ENCODE measurements at regions not wholly inside any gene's neighbourhood (a gene's known extent, or its start where the extent isn't known, plus 50 kb on each side); places are given as distances from the start of the nearest gene placed in this dataset.

GRCh38 chr10:104576611-104577010 lies 64.5 kb upstream of the SORCS3 start:
- no peak for DNase-seq (ENCODE audit: low spot score)

- no peak for DNase-seq (ENCODE audit: low spot score)
These were observed 63.9 kb upstream of the SORCS3 start for GRCh38 chr10:104577163-104577562.

DNA sequence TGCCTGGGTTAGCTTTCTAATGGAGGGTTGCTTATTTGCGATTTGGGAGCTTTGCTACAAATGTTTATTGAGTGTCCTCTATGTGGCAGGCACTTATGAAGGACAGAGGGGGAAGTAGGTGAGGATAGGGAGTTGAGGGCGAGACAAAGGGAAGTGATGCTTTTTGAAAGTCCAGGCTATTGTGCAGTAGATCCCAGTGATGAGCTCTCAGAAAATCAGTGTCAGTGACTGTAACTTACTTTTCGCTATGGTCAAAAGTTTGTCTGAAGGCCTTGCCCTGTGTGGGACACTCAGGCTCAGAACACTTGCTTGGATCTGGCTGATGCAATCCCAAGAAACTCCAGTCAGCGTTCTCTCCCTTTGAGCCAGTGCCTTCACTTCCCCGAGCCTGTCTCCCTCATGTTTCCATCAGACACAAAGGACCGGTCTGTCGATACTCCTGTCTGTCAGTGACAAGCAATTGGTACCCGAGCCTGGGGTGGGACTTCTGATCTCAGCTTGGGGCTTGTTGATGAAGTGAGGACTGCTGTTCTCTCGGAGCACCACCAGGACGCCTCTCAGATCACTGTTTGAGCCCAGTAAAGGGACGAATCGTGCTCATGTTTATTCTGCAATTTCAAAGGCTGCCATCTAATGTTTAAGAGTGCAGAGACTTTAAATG lies 63.1 kb upstream of the SORCS3 start:
- no peak for DNase-seq (ENCODE audit: low spot score)

DNA sequence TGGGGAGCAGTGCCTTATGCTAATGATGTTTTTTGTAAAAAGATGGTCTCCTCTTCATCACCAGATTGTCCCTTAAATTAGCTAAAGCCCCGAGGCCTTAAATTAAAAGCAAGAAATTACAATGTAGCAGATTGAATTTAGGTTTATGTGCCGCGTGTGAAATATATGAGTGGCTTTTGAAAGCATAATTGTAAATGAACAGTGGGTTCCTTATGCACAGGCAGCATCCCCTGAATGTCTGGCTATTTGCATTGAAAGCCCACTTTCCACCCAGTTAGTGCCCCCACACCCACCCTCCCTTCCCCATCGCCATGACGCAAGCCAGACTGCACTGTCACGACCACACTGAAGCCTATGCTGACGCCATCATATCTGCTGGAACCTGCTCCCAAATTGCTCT lies 62.4 kb upstream of the SORCS3 start:
- DNase-seq (ENCODE audit: low spot score): no peak

GRCh38 chr10:104579136-104579535 lies 62.0 kb upstream of the SORCS3 start:
- DNase-seq (ENCODE audit: low spot score): no peak

- DNase-seq (ENCODE audit: low spot score): no peak
These were observed 60.8 kb upstream of the SORCS3 start for GRCh38 chr10:104580321-104580720.

GRCh38 chr10:104580774-104581675 lies 60.1 kb upstream of the SORCS3 start:
- peak; percentile 72 for DNase-seq (ENCODE audit: low spot score)

- DNase-seq (ENCODE audit: low spot score): no peak
These were observed 59.0 kb upstream of the SORCS3 start for GRCh38 chr10:104581884-104582601.

GRCh38 chr10:104582602-104582951 lies 58.5 kb upstream of the SORCS3 start:
- DNase-seq (ENCODE audit: low spot score): no peak

DNA sequence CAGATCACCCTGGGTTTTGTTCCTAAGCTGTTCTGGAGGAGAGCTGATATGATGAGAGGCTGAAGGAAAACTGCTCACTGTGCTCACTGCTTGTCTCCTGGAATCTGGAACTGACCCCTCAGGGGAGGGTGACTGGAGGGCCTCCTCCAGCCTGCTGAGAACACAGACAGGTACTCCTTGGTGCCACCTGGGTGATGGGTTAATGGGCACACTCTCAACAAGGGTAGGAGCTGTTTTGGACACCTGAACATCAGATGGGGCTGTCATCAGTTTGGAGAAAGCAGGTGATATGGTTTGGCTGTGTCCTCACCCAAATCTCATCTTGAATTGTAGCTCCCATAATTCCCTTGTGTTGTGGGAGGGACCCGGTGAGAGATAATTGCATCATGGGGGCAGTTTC lies 58.1 kb upstream of the SORCS3 start:
- DNase-seq (ENCODE audit: low spot score): no peak

DNA sequence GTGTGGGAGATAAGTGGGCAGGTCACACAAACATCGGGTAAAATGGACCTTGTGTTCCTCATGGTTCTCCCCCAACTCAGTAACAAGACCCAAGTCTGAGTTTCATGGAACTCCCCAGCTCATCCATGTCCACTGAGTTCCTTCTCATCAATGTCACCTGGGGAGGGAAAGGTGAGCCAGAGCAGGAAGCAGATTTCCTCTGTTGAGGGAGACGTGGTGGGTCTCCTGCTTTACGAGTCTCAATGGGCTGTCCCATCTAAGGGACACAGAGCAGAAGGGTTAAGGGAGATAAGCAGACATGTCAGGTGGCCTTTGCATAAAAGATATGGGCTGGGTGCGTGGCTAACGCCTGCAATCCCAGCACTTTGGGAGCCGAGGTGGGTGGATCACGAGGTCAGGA lies 56.5 kb upstream of the SORCS3 start:
- DNase-seq (ENCODE audit: low spot score): no peak

DNA sequence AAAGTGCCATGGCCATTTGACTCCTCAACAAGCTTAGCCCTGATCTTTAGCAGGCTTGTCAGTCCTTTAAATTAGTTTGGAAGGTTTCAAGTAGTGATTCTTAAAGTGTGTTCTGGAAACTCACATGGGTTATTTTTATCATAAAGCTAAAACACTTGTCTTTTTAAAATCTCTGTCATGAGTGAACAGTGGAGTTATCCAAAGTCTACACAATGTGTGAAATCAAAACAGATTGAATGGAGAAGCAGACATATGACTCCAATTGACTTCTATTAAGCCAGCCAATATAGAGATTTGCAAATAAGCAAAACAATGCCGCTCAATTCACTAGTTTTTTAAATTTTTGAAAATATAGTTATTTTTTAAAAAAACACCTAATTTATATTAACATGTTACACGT lies 53.3 kb upstream of the SORCS3 start:
- DNase-seq (ENCODE audit: low spot score): no peak

DNA sequence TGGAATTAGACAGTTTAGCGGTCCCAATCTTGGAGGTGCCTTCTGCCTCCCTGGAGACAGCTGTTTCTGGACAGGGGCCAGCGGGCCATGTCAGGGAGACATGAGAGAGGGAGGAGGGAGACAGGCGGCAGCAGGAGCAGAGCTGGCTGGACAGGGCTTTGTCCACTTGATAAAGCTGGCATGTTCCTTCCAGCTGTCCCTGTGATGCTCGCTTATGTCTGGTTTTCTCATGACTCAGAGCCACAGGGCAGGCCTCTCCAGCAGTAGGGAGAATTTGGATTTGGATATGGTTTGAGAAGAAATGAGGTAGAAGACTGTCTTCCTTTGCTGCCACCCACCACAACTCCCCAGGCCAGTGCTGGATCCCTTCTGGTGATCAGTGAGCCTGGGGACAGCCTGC lies 51.7 kb upstream of the SORCS3 start:
- no peak for DNase-seq (ENCODE audit: low spot score)

- DNase-seq (ENCODE audit: low spot score): peak; percentile 61
These were observed 51.2 kb upstream of the SORCS3 start for GRCh38 chr10:104589871-104590270.

Data from kidney capillary endothelial cell (primary cell).